ENCODE measurements at regions not wholly inside any gene's neighbourhood (a gene's known extent, or its start where the extent isn't known, plus 50 kb on each side); places are given as distances from the start of the nearest gene placed in this dataset.

- no peak overlapping the region for H3K27ac ChIP-seq (ENCODE audit: low read length)
- no peaks in the 10 kb centered on the region for H4K20me1 ChIP-seq (ENCODE audit: insufficient read depth, low read length)
- H3K4me2 ChIP-seq (ENCODE audit: low read depth, low read length) = no peak overlapping the region
- no peaks in the 10 kb centered on the region for H3F3A ChIP-seq (ENCODE audit: insufficient read depth, low read length)
- H3K36me3 ChIP-seq (replicated peaks; ENCODE audit: insufficient read depth, low read length) = no peaks in the 10 kb centered on the region
- H3K9me2 ChIP-seq (replicated peaks; ENCODE audit: insufficient read depth, low read length) = no peaks in the 10 kb centered on the region
- H3K27me3 ChIP-seq (replicated peaks; ENCODE audit: insufficient read depth, low read length) = no peaks in the 10 kb centered on the region
- H3K4me1 ChIP-seq (ENCODE audit: low read length) = no peaks in the 10 kb centered on the region
- no peak for DNase-seq
- no peak overlapping the region for H3K4me3 ChIP-seq (ENCODE audit: low read length)
- H3K9ac ChIP-seq (ENCODE audit: low read length) = no peak overlapping the region
- H3K9me3 ChIP-seq (replicated peaks; ENCODE audit: insufficient read depth, low read length) = no peaks in the 10 kb centered on the region
- TF ChIP-seq CTCF (IDR thresholded peaks at IDR 0.05; ENCODE audit: low read length) (no peak), EZH2phosphoT487 (IDR thresholded peaks at IDR 0.05; ENCODE audit: low read length) (no peak), EZH2 (optimal IDR thresholded peaks at IDR 0.05; ENCODE audit: low read depth, low read length) (no peak)
- no peaks in the 10 kb centered on the region for H3K79me2 ChIP-seq (ENCODE audit: low read length)
- no peak overlapping the region for H2AFZ ChIP-seq (ENCODE audit: low read length)
Measured at GRCh38 chr1:80447526-80447925, 1353.2 kb upstream of the ADGRL2 start.

- Histone ChIP-seq H3K9ac (ENCODE audit: low read length) (no peak overlapping the region), H3K4me1 (ENCODE audit: low read length) (no peaks in the 10 kb centered on the region), H3K4me2 (ENCODE audit: low read depth, low read length) (no peak overlapping the region), H3K9me2 (replicated peaks; ENCODE audit: insufficient read depth, low read length) (no peaks in the 10 kb centered on the region), H3K4me3 (ENCODE audit: low read length) (no peak overlapping the region), H4K20me1 (ENCODE audit: insufficient read depth, low read length) (no peaks in the 10 kb centered on the region), H3K79me2 (ENCODE audit: low read length) (no peaks in the 10 kb centered on the region), H3K36me3 (replicated peaks; ENCODE audit: insufficient read depth, low read length) (no peaks in the 10 kb centered on the region), H3F3A (ENCODE audit: insufficient read depth, low read length) (no peaks in the 10 kb centered on the region), H2AFZ (ENCODE audit: low read length) (no peak overlapping the region), H3K27me3 (replicated peaks; ENCODE audit: insufficient read depth, low read length) (no peaks in the 10 kb centered on the region), H3K9me3 (replicated peaks; ENCODE audit: insufficient read depth, low read length) (no peaks in the 10 kb centered on the region), H3K27ac (ENCODE audit: low read length) (no peak overlapping the region)
- DNase-seq = no peak
- TF ChIP-seq CTCF (IDR thresholded peaks at IDR 0.05; ENCODE audit: low read length) (no peak), EZH2phosphoT487 (IDR thresholded peaks at IDR 0.05; ENCODE audit: low read length) (no peak), EZH2 (optimal IDR thresholded peaks at IDR 0.05; ENCODE audit: low read depth, low read length) (no peak)
Measured at GRCh38 chr1:80445033-80445432, 1355.7 kb upstream of the ADGRL2 start.

- Histone ChIP-seq H3K4me1 (ENCODE audit: low read length) (no peaks in the 10 kb centered on the region), H4K20me1 (ENCODE audit: insufficient read depth, low read length) (no peaks in the 10 kb centered on the region), H3K9ac (ENCODE audit: low read length) (no peak overlapping the region), H3K36me3 (replicated peaks; ENCODE audit: insufficient read depth, low read length) (no peaks in the 10 kb centered on the region), H3F3A (ENCODE audit: insufficient read depth, low read length) (no peaks in the 10 kb centered on the region), H3K4me2 (ENCODE audit: low read depth, low read length) (no peak overlapping the region), H3K9me2 (replicated peaks; ENCODE audit: insufficient read depth, low read length) (no peaks in the 10 kb centered on the region), H3K9me3 (replicated peaks; ENCODE audit: insufficient read depth, low read length) (no peaks in the 10 kb centered on the region), H3K27me3 (replicated peaks; ENCODE audit: insufficient read depth, low read length) (no peaks in the 10 kb centered on the region), H3K79me2 (ENCODE audit: low read length) (no peaks in the 10 kb centered on the region), H2AFZ (ENCODE audit: low read length) (no peak overlapping the region), H3K27ac (ENCODE audit: low read length) (no peak overlapping the region), H3K4me3 (ENCODE audit: low read length) (no peak overlapping the region)
- TF ChIP-seq CTCF (IDR thresholded peaks at IDR 0.05; ENCODE audit: low read length) = no peak
- TF ChIP-seq EZH2phosphoT487 (IDR thresholded peaks at IDR 0.05; ENCODE audit: low read length) = no peak
- no peak for TF ChIP-seq EZH2 (optimal IDR thresholded peaks at IDR 0.05; ENCODE audit: low read depth, low read length)
- no peak for DNase-seq
Measured at GRCh38 chr1:80444171-80444570, 1356.6 kb upstream of the ADGRL2 start.

Measured in MM.1S (cell line).